K562 (cell line): ENCODE measurements at regions not wholly inside any gene's neighbourhood (a gene's known extent, or its start where the extent isn't known, plus 50 kb on each side); places are given as distances from the start of the nearest gene placed in this dataset.

Experiments used
- ATAC-seq: fragments of 200-7000 bp; cut with Tn5 transposase; 3 replicates; pipeline ENCODE4 v1.9.1; 2020; ENCODE audit warnings: moderate library complexity
- BruUV-seq: library from RNA; stranded (reverse); fragments of 400-500 nt; replicated peaks from 2 replicates; lab custom pipeline; 2021; lab: Mats Ljungman, UMichigan
- CTCF ChIA-PET: fragments of 300-600 bp; formaldehyde crosslinking; extraction: SDS; loops from one replicate; lab custom pipeline; 2021; ENCODE audit warnings: low intra/inter-chr PET ratio; lab: Yijun Ruan, JAX
- POLR2A ChIA-PET: fragments of 300-600, 350-650 bp; sonication (Branson Sonifier 250); formaldehyde crosslinking; extraction: SDS; loops from one replicate; lab custom pipeline; 2021; ENCODE audit warnings: antibody characterized with exemption, inconsistent platforms; lab: Yijun Ruan, JAX
- DNase-seq, 4 experiments: peaks; one replicate each; pipeline versions ENCODE4 v3.0.0 to v3.0.0-alpha.2; 2011 to 2018; ENCODE audit warnings: low spot score in 3 of 4, mixed read lengths in 3 of 4; ENCODE audit errors: extremely low read depth in 1 of 4
- FAIRE-seq: peaks from 2 replicates; lab custom pipeline; 2011; peaks lifted over from hg19 to GRCh38; lab: Jason Lieb, UNC
- H2AFZ ChIP-seq: 2 replicates; pipeline ENCODE4 v1.6.0; 2011; ENCODE audit warnings: low read depth, low read length, control low read depth, inconsistent platforms
- H3K27ac ChIP-seq: fragments of 200-600 bp; 3 replicates; pipeline ENCODE4 v1.8.0; 2011; ENCODE audit warnings: low read depth, mild to moderate bottlenecking, control low read depth, inconsistent platforms, low read length, moderate library complexity, mixed read lengths; ENCODE audit errors: extremely low read depth
- H3K27me3 ChIP-seq, 2 experiments: fragments of 300-600 bp in 1 of 2; 2 replicates in 1 of 2; 3 replicates in 1 of 2; pipeline versions ENCODE4 v1.6.0 to v1.8.0; 2011; ENCODE audit warnings: inconsistent platforms in 2 of 2, low read length in 2 of 2, mild to moderate bottlenecking in 1 of 2, mixed read lengths in 1 of 2, moderate library complexity in 1 of 2; ENCODE audit not compliant: control insufficient read depth in 2 of 2, insufficient read depth in 2 of 2
- H3K36me3 ChIP-seq: fragments of 300-600 bp; 3 replicates; pipeline ENCODE4 v1.8.0; 2011; ENCODE audit warnings: mild to moderate bottlenecking, low read length, inconsistent platforms; ENCODE audit not compliant: control insufficient read depth, insufficient read depth
- H3K4me1 ChIP-seq, 2 experiments: fragments of 200-600 bp in 1 of 2; replicated peaks in 1 of 2; 2 replicates in 1 of 2; 3 replicates in 1 of 2; pipeline versions ENCODE4 v1.5.1 to v1.8.0; 2011; ENCODE audit warnings: inconsistent platforms in 2 of 2, low read length in 2 of 2, mild to moderate bottlenecking in 1 of 2, mixed read lengths in 1 of 2, moderate library complexity in 1 of 2; ENCODE audit not compliant: control insufficient read depth in 2 of 2, insufficient read depth in 2 of 2
- H3K4me2 ChIP-seq: 2 replicates; pipeline ENCODE4 v1.6.1; 2011; ENCODE audit warnings: low read length, control low read depth, inconsistent platforms, mixed read lengths; ENCODE audit not compliant: insufficient read depth
- H3K4me3 ChIP-seq: fragments of 200-600 bp; sonication (generic), shearing (Covaris generic); 2 replicates; pipeline ENCODE4 v1.5.1; 2016; ENCODE audit warnings: control low read depth, inconsistent platforms
- H3K79me2 ChIP-seq: fragments of 200-600 bp; 3 replicates; pipeline ENCODE4 v1.8.0; 2011; ENCODE audit warnings: low read length, inconsistent platforms; ENCODE audit not compliant: control insufficient read depth, insufficient read depth
- H3K9ac ChIP-seq, 2 experiments: 2 replicates each; pipeline versions ENCODE4 v1.6.0 to v1.6.1; 2011; ENCODE audit warnings: low read depth in 2 of 2, low read length in 2 of 2, control low read depth in 1 of 2, inconsistent platforms in 1 of 2, mild to moderate bottlenecking in 1 of 2, mixed read lengths in 1 of 2; ENCODE audit not compliant: insufficient read depth in 1 of 2
- H3K9me1 ChIP-seq: one replicate; pipeline ENCODE4 v1.6.0; 2011; ENCODE audit warnings: inconsistent platforms, mild to moderate bottlenecking, low read length, moderate library complexity; ENCODE audit not compliant: control insufficient read depth, insufficient read depth
- H3K9me3 ChIP-seq: replicated peaks from 2 replicates; pipeline ENCODE4 v1.5.1; 2011; ENCODE audit warnings: low read depth, low read length, inconsistent platforms; ENCODE audit not compliant: control insufficient read depth, insufficient read depth
- H4K20me1 ChIP-seq: replicated peaks from 2 replicates; pipeline ENCODE4 v1.6.1; 2011; ENCODE audit warnings: low read length, inconsistent platforms, mixed read lengths; ENCODE audit not compliant: control insufficient read depth, insufficient read depth
- EGR1 ChIP-seq: fragments of 450-650 bp; conservative IDR thresholded peaks from 2 replicates; pipeline ENCODE4 v1.6.1; 2017; ENCODE audit warnings: mild to moderate bottlenecking
- MEF2A ChIP-seq: IDR thresholded peaks from 2 replicates; pipeline ENCODE4 v1.6.1; 2011; ENCODE audit warnings: low read depth, mild to moderate bottlenecking, low read length, moderate library complexity; ENCODE audit not compliant: control insufficient read depth
- RBFOX2 ChIP-seq: fragments of 200-400 bp; formaldehyde crosslinking; IDR thresholded peaks from 2 replicates; pipeline ENCODE4 v1.6.1; 2017; ENCODE audit warnings: low read depth, mild to moderate bottlenecking, low read length, moderate library complexity
- RBM34 ChIP-seq: fragments of 200-400 bp; formaldehyde crosslinking; IDR thresholded peaks from 2 replicates; pipeline ENCODE4 v1.6.1; 2018; ENCODE audit warnings: low read length, borderline replicate concordance; ENCODE audit not compliant: insufficient read depth
- STAG1 ChIP-seq: sonication (generic); formaldehyde crosslinking; IDR thresholded peaks from 2 replicates; pipeline ENCODE4 v1.5.0; 2020; ENCODE audit warnings: missing genetic modification reagents, borderline replicate concordance
- TEAD1 ChIP-seq, 2 experiments: fragments of 450-650 bp in 1 of 2; sonication (generic) in 1 of 2; formaldehyde crosslinking; IDR thresholded peaks; 2 replicates each; pipeline versions ENCODE4 v1.4.0 to v1.8.0; 2020 to 2022; ENCODE audit warnings: mild to moderate bottlenecking in 2 of 2, missing genetic modification reagents in 1 of 2
- ZNF184 ChIP-seq: sonication (generic); formaldehyde crosslinking; IDR thresholded peaks from 2 replicates; pipeline ENCODE4 v1.5.0; 2020; ENCODE audit warnings: missing genetic modification reagents
- ZNF316 ChIP-seq: fragments of 450-650 bp; IDR thresholded peaks from 2 replicates; pipeline ENCODE4 v1.6.1; 2016
- WGBS: fragments of 100-300 bp; shearing (Covaris generic); methylation state at CpG from one replicate; pipeline ENCODE4 v1.1.6; 2016; ENCODE audit warnings: low coverage, mixed read lengths; ENCODE audit not compliant: insufficient coverage; ENCODE audit errors: missing lambda C conversion rate; 5-methylcytosine and 5-hydroxymethylcytosine counted together
- in situ Hi-C: fragments of 300-500 bp; cut with MboI; formaldehyde crosslinking; loops from 4 replicates; pipeline ENCODE4 v1.15.0; 2018; ENCODE audit warnings: inconsistent platforms, mixed read lengths
- intact Hi-C: fragments of 100-400 bp; cut with micrococcal nuclease; formaldehyde crosslinking; loops from 2 replicates; pipeline ENCODE4 v1.14.2; 2022
- TF ChIP-seq, protein P1 (sequence below): fragments of 250-450 bp; sonication (Bioruptor Pico); IDR thresholded peaks from 2 replicates; pipeline ENCODE4 v1.5.0; 2021
- TF ChIP-seq, protein P2 (sequence below): fragments of 450-650 bp; IDR thresholded peaks from 2 replicates; pipeline ENCODE4 v1.6.1; 2016; ENCODE audit warnings: borderline replicate concordance

DNA sequence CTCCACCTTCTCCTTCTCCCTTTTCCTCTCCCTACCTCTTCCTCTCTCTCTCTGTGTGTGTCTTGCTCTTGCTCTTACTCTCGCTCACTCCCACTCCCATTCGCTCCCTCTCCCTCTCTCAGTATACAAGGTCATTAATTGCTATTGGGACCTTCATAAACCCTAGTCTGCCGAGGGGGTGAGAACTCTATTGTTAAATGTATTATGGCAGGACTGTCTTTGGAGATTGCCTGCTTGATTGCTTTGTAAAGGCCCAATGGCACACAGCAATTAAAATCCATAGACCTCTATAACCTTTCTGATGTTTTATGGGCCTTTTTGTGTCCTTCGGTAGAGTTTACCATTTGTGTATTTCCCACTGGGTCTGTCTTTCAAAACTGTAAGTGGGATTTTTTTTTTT, 465.9 kb downstream of the ANXA1 start (continued):
- no peak for TF ChIP-seq STAG1
- no peak for TF ChIP-seq MEF2A
- TF ChIP-seq RBM34, result no peak
- TF ChIP-seq, protein P1, sequence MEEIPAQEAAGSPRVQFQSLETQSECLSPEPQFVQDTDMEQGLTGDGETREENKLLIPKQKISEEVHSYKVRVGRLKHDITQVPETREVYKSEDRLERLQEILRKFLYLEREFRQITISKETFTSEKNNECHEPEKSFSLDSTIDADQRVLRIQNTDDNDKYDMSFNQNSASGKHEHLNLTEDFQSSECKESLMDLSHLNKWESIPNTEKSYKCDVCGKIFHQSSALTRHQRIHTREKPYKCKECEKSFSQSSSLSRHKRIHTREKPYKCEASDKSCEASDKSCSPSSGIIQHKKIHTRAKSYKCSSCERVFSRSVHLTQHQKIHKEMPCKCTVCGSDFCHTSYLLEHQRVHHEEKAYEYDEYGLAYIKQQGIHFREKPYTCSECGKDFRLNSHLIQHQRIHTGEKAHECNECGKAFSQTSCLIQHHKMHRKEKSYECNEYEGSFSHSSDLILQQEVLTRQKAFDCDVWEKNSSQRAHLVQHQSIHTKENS (CRISPR knock-in tag), result no peak
- TF ChIP-seq, protein P2, sequence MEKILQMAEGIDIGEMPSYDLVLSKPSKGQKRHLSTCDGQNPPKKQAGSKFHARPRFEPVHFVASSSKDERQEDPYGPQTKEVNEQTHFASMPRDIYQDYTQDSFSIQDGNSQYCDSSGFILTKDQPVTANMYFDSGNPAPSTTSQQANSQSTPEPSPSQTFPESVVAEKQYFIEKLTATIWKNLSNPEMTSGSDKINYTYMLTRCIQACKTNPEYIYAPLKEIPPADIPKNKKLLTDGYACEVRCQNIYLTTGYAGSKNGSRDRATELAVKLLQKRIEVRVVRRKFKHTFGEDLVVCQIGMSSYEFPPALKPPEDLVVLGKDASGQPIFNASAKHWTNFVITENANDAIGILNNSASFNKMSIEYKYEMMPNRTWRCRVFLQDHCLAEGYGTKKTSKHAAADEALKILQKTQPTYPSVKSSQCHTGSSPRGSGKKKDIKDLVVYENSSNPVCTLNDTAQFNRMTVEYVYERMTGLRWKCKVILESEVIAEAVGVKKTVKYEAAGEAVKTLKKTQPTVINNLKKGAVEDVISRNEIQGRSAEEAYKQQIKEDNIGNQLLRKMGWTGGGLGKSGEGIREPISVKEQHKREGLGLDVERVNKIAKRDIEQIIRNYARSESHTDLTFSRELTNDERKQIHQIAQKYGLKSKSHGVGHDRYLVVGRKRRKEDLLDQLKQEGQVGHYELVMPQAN, result no peak

GRCh38 chr9:73640971-73641370, 489.3 kb downstream of the ANXA1 start:
- 25% methylated on average over 1 of the region's 1 CpG for WGBS
- FAIRE-seq (no peak), ATAC-seq (no peak), DNase-seq (no peak)
- H3K4me2 ChIP-seq, result no peak overlapping the region
- no TSS peak for BruUV-seq
- ChIA-PET CTCF (no interaction called here), POLR2A (no interaction called here)
- no peaks in the 10 kb centered on the region for H3K36me3 ChIP-seq
- H3K9me1 ChIP-seq, result no peaks in the 10 kb centered on the region
- no peaks in the 10 kb centered on the region for H3K27me3 ChIP-seq
- no peaks in the 10 kb centered on the region for H3K79me2 ChIP-seq
- in situ Hi-C loops, result no loop called here
- H2AFZ ChIP-seq, result no peak overlapping the region
- H3K4me1 ChIP-seq, result no peaks in the 10 kb centered on the region
- H4K20me1 ChIP-seq, result no peaks in the 10 kb centered on the region
- TF ChIP-seq RBFOX2 (no peak), ZNF184 (CRISPR knock-in tag) (no peak), RBM34 (no peak), ZNF316 (no peak), TEAD1 (CRISPR knock-in tag; IDR thresholded peaks at IDR 0.05) (no peak), EGR1 (no peak)
- TF ChIP-seq, all 486 proteins: peak for 0
- Histone ChIP-seq H3K4me3 (no peak overlapping the region), H3K9ac (no peak overlapping the region), H3K9me3 (no peaks in the 10 kb centered on the region), H3K27ac (no peak overlapping the region)
- intact Hi-C loops, result no loop called here
